ENCODE measurements at regions not wholly inside any gene's neighbourhood (a gene's known extent, or its start where the extent isn't known, plus 50 kb on each side); places are given as distances from the start of the nearest gene placed in this dataset.

GRCh38 chr16:17633181-17633951 lies 162.6 kb upstream of the XYLT1 start:
- Mint-ChIP-seq H3K4me1 (ENCODE audit: low read depth) (no peaks in the 10 kb centered on the region), H3K27me3 (peaks cover 15% of the 10 kb centered on the region), H3K36me3 (no peaks in the 10 kb centered on the region), H3K4me3 (no peak overlapping the region), H3K27ac (no peak overlapping the region), H3K9me3 (ENCODE audit: low read depth) (no peaks in the 10 kb centered on the region)

DNA sequence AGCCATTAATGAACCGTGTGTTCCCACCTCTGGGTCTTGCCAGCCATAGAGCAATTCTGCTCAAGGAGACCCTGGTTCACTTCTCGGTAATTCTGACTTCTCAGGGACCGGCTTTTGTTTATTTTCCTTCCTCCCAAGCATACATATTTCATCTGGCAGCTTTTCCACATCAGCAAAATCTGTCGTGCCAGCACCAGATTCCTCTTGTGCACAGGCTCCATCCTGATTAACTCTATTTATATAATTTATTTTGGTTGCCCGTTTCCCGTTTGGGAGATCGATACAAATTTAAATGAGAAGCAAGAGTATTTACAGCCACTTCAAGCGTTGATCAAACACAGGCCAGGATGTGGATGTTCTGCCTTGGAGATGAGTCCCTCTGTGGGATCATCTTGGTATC lies 161.9 kb upstream of the XYLT1 start:
- no peaks in the 10 kb centered on the region for H3K4me1 Mint-ChIP-seq (ENCODE audit: low read depth)
- peaks cover 2% of the 10 kb centered on the region for H3K36me3 Mint-ChIP-seq
- peaks cover 17% of the 10 kb centered on the region for H3K27me3 Mint-ChIP-seq
- no peak overlapping the region for H3K4me3 Mint-ChIP-seq
- no peak overlapping the region for H3K27ac Mint-ChIP-seq
- peaks cover 4% of the 10 kb centered on the region for H3K9me3 Mint-ChIP-seq (ENCODE audit: low read depth)

- Mint-ChIP-seq H3K27ac (no peak overlapping the region), H3K9me3 (ENCODE audit: low read depth) (peaks cover 11% of the 10 kb centered on the region), H3K4me1 (ENCODE audit: low read depth) (no peaks in the 10 kb centered on the region), H3K36me3 (peaks cover 8% of the 10 kb centered on the region), H3K4me3 (no peak overlapping the region), H3K27me3 (peaks cover 22% of the 10 kb centered on the region)
These were observed 159.2 kb upstream of the XYLT1 start for GRCh38 chr16:17629936-17630335.

DNA sequence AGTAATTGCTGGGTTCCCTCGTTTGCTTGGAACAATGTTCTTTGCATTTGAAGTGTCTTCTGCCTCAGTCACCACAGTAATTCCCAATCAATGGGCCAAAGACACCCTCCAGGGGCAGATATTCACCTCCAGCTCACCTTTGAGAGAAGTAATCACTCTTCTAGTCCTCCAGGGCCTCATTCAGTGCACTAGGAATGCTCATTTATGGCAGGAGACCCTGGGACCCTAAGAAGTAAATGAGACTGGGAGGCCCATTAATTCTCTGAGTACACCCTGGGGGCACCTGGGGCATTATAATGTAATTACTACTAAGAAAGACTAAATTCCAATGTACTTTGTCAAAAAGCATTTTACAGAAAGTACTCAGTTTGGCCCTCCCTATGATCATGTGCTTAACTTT lies 158.2 kb upstream of the XYLT1 start:
- H3K9me3 Mint-ChIP-seq (ENCODE audit: low read depth) = peaks cover 18% of the 10 kb centered on the region
- peaks cover 24% of the 10 kb centered on the region for H3K27me3 Mint-ChIP-seq
- H3K4me1 Mint-ChIP-seq (ENCODE audit: low read depth) = no peaks in the 10 kb centered on the region
- peaks cover 8% of the 10 kb centered on the region for H3K36me3 Mint-ChIP-seq
- no peak overlapping the region for H3K4me3 Mint-ChIP-seq
- no peak overlapping the region for H3K27ac Mint-ChIP-seq

GRCh38 chr16:17622366-17622765 lies 151.6 kb upstream of the XYLT1 start:
- H3K27me3 Mint-ChIP-seq = peaks cover 6% of the 10 kb centered on the region
- H3K36me3 Mint-ChIP-seq = peaks cover 5% of the 10 kb centered on the region
- H3K4me1 Mint-ChIP-seq (ENCODE audit: low read depth) = no peaks in the 10 kb centered on the region
- peaks cover 13% of the 10 kb centered on the region for H3K9me3 Mint-ChIP-seq (ENCODE audit: low read depth)
- H3K27ac Mint-ChIP-seq = no peak overlapping the region
- no peak overlapping the region for H3K4me3 Mint-ChIP-seq

DNA sequence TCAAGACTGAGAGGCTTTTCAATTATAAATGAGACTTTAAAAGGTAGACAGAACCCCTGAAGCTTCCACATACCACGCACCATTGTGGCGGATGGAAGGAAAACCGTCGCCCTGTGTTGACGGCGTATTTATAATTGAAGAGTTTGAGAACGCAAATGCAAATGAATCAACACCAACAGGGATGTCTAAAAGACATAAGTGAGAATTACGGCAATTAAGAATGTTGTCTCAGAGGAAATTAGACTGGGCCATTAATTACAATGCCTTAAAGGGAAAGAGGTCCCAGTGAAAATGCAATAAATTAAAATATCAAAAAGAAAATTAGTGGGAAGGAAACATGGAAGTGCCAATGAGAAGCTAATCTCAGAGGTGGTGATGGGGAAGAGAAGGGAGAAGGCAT lies 148.5 kb upstream of the XYLT1 start:
- Mint-ChIP-seq H3K27ac (no peak overlapping the region), H3K4me3 (no peak overlapping the region), H3K27me3 (no peaks in the 10 kb centered on the region), H3K4me1 (ENCODE audit: low read depth) (no peaks in the 10 kb centered on the region), H3K9me3 (ENCODE audit: low read depth) (peaks cover under 1% of the 10 kb centered on the region), H3K36me3 (no peaks in the 10 kb centered on the region)

DNA sequence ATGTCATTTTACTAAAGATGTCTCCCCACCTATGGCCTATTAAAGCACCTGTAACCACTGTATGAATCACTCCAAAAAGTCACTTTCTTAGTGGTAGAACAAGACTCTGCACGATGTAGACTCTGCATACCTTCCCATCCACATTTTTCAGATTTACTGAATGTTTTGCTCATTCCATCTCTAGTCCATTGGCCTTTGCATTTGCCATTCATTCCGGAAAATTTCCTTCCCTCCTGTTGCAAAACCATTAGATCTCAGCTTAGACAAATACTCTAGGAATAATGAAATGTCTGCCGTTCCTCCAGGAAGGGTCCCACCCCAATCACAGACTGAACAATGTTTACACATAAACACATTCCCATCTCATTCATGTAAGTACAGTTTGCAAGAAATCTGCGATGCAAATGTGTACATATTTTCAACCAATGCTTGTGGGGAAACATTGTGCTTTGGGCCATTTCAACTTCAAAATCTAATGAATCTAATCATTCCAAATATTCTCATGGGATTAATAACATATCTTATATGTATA lies 146.3 kb upstream of the XYLT1 start:
- Mint-ChIP-seq H3K27ac (no peak overlapping the region), H3K27me3 (peaks cover 5% of the 10 kb centered on the region), H3K36me3 (no peaks in the 10 kb centered on the region), H3K9me3 (ENCODE audit: low read depth) (no peaks in the 10 kb centered on the region), H3K4me3 (no peak overlapping the region), H3K4me1 (ENCODE audit: low read depth) (no peaks in the 10 kb centered on the region)

GRCh38 chr16:17612336-17612735 lies 141.6 kb upstream of the XYLT1 start:
- Mint-ChIP-seq H3K4me3 (no peak overlapping the region), H3K36me3 (no peaks in the 10 kb centered on the region), H3K9me3 (ENCODE audit: low read depth) (no peaks in the 10 kb centered on the region), H3K4me1 (ENCODE audit: low read depth) (peaks cover 9% of the 10 kb centered on the region), H3K27me3 (peaks cover 9% of the 10 kb centered on the region), H3K27ac (no peak overlapping the region)

DNA sequence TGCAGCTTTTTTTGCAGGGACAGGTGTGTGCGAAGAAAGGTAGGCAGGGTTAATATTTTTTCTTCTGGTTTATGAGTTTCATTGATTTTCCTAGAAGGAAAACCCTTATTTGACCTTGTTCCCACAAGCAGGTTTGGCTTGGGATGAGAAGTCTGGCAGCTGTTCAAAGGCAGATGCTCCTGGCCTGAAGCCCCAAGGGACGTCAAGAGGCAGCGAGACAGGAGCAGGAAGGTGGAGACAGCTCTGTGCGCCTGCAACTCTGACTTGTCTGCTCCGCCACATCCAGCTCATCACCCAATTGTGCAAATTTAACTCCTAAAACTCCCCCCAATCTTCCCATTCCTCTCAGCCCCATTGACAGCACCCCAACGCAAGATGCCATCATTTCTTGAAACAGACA lies 136.8 kb upstream of the XYLT1 start:
- peaks cover 20% of the 10 kb centered on the region for H3K4me1 Mint-ChIP-seq (ENCODE audit: low read depth)
- H3K4me3 Mint-ChIP-seq = peak overlapping the region; percentile 11
- H3K36me3 Mint-ChIP-seq = no peaks in the 10 kb centered on the region
- no peak overlapping the region for H3K27ac Mint-ChIP-seq
- H3K27me3 Mint-ChIP-seq = peaks cover 11% of the 10 kb centered on the region
- no peaks in the 10 kb centered on the region for H3K9me3 Mint-ChIP-seq (ENCODE audit: low read depth)

DNA sequence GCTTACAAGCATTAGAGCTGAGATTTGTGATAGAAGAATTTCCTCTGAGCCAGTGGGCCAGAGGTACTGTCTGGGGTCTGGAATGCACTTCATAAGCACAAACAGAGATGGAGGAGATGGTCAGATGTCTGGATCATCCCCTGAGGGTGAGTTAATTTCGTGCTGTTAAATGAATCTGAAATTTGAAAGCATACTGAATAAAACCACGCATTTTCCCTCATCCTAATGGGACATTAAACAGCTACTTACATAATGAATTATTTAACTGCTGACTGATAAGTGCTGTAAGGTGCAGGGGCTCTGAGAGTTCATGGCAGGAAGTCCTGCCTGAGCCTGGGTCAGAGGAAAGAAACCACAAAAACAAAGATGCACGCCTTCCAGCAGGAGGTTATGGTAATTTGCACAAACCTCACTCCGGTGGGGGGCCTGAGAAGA lies 136.3 kb upstream of the XYLT1 start:
- H3K27me3 Mint-ChIP-seq = peaks cover 8% of the 10 kb centered on the region
- no peak overlapping the region for H3K4me3 Mint-ChIP-seq
- H3K9me3 Mint-ChIP-seq (ENCODE audit: low read depth) = no peaks in the 10 kb centered on the region
- H3K27ac Mint-ChIP-seq = no peak overlapping the region
- peaks cover 20% of the 10 kb centered on the region for H3K4me1 Mint-ChIP-seq (ENCODE audit: low read depth)
- H3K36me3 Mint-ChIP-seq = no peaks in the 10 kb centered on the region

DNA sequence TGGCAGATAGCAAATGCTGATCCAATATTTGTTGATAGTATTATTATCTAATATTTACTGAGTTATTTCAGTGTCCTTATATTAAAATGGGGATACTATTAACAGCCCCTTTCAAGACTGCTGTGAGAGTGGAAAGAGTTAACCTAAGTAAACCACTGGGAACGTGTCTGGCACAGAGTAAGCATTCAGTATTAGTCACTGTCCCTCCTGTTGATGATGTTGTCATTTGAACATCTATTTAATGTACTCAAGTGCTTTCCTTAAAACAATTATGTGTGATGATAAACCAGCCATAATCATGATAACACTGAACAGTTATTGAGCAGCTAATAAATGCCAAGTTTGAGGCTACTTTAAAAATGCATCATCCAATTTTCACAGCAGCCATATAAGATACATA lies 135.7 kb upstream of the XYLT1 start:
- no peaks in the 10 kb centered on the region for H3K36me3 Mint-ChIP-seq
- H3K9me3 Mint-ChIP-seq (ENCODE audit: low read depth) = no peaks in the 10 kb centered on the region
- no peak overlapping the region for H3K27ac Mint-ChIP-seq
- peaks cover 20% of the 10 kb centered on the region for H3K4me1 Mint-ChIP-seq (ENCODE audit: low read depth)
- H3K4me3 Mint-ChIP-seq = no peak overlapping the region
- peaks cover 7% of the 10 kb centered on the region for H3K27me3 Mint-ChIP-seq

DNA sequence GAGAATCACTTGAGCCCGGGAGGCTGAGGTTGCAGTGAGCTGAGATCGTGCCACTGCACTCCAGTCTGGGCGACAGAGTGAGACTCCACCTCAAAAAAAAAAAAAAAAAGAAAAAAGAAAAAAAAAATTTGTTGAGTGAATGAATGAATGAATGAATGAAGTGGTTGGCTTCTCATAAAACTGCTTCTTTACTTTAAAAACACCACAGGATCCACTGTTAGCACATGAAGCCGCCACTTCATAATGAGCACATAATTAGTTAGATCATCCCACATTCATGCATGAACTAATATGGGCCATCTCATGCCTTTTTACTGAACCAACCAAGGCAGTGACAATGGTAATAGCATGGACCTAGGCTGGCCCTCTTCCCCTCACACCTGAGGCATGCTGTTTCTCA lies 135.0 kb upstream of the XYLT1 start:
- Mint-ChIP-seq H3K4me3 (no peak overlapping the region), H3K4me1 (ENCODE audit: low read depth) (peaks cover 20% of the 10 kb centered on the region), H3K27ac (no peak overlapping the region), H3K27me3 (peaks cover 4% of the 10 kb centered on the region), H3K9me3 (ENCODE audit: low read depth) (no peaks in the 10 kb centered on the region), H3K36me3 (no peaks in the 10 kb centered on the region)

- peaks cover 20% of the 10 kb centered on the region for H3K4me1 Mint-ChIP-seq (ENCODE audit: low read depth)
- peaks cover 3% of the 10 kb centered on the region for H3K36me3 Mint-ChIP-seq
- peaks cover 4% of the 10 kb centered on the region for H3K9me3 Mint-ChIP-seq (ENCODE audit: low read depth)
- H3K27ac Mint-ChIP-seq = no peak overlapping the region
- peaks cover 4% of the 10 kb centered on the region for H3K27me3 Mint-ChIP-seq
- no peak overlapping the region for H3K4me3 Mint-ChIP-seq
These were observed 132.9 kb upstream of the XYLT1 start for GRCh38 chr16:17603626-17604025.

GRCh38 chr16:17602678-17603077 lies 131.9 kb upstream of the XYLT1 start:
- Mint-ChIP-seq H3K4me3 (no peak overlapping the region), H3K27me3 (peaks cover 6% of the 10 kb centered on the region), H3K36me3 (peaks cover 10% of the 10 kb centered on the region), H3K4me1 (ENCODE audit: low read depth) (peaks cover 15% of the 10 kb centered on the region), H3K27ac (no peak overlapping the region), H3K9me3 (ENCODE audit: low read depth) (peaks cover 13% of the 10 kb centered on the region)

GRCh38 chr16:17598968-17599367 lies 128.2 kb upstream of the XYLT1 start:
- Mint-ChIP-seq H3K4me3 (no peak overlapping the region), H3K9me3 (ENCODE audit: low read depth) (peaks cover 13% of the 10 kb centered on the region), H3K27me3 (peaks cover 6% of the 10 kb centered on the region), H3K27ac (no peak overlapping the region), H3K4me1 (ENCODE audit: low read depth) (no peaks in the 10 kb centered on the region), H3K36me3 (peaks cover 10% of the 10 kb centered on the region)

All from activated naive CD8-positive, alpha-beta T cell (primary cell).